ENCODE measurements at regions not wholly inside any gene's neighbourhood (a gene's known extent, or its start where the extent isn't known, plus 50 kb on each side); places are given as distances from the start of the nearest gene placed in this dataset.
"Not testable (repeated sequence)": the region's sequence is repeated elsewhere in the genome, so short reads cannot be mapped to it uniquely, and the experiment has no call there.

- intact Hi-C loops (cut with DNase I; ENCODE audit: low total_unique reads), result no loop called here
- TF ChIP-seq CTCF (IDR thresholded peaks at IDR 0.05) (no peak), POLR2A (IDR thresholded peaks at IDR 0.05) (no peak)
- Histone ChIP-seq H3K4me1 (no peaks in the 10 kb centered on the region), H3K9me3 (no peaks in the 10 kb centered on the region), H3K36me3 (ENCODE audit: low read depth, missing control alignments) (no peaks in the 10 kb centered on the region), H3K4me3 (no peak overlapping the region), H3K27me3 (no peaks in the 10 kb centered on the region), H3K27ac (no peak overlapping the region)
- 70 to 76% methylated on average over 3 of the region's 3 CpGs for WGBS, 2 donors
- DNase-seq, result no peak
Observed at GRCh38 chr2:66255867-66256266, 179.1 kb upstream of the MEIS1 start.

- Histone ChIP-seq H3K4me1 (no peaks in the 10 kb centered on the region), H3K4me3 (no peak overlapping the region), H3K27me3 (no peaks in the 10 kb centered on the region), H3K27ac (no peak overlapping the region), H3K36me3 (ENCODE audit: low read depth, missing control alignments) (no peaks in the 10 kb centered on the region), H3K9me3 (no peaks in the 10 kb centered on the region)
- intact Hi-C loops (cut with DNase I; ENCODE audit: low total_unique reads), result no loop called here
- TF ChIP-seq CTCF (IDR thresholded peaks at IDR 0.05) (no peak), POLR2A (IDR thresholded peaks at IDR 0.05) (no peak)
- no peak for DNase-seq
Observed at GRCh38 chr2:66255136-66255535, 179.8 kb upstream of the MEIS1 start.

- no peak overlapping the region for H3K4me3 ChIP-seq
- H3K4me1 ChIP-seq, result no peaks in the 10 kb centered on the region
- no peak for DNase-seq
- no peaks in the 10 kb centered on the region for H3K9me3 ChIP-seq
- 58 to 70% methylated on average over 2 of the region's 2 CpGs for WGBS, 2 donors
- H3K27ac ChIP-seq, result no peak overlapping the region
- H3K27me3 ChIP-seq, result no peaks in the 10 kb centered on the region
- TF ChIP-seq POLR2A (IDR thresholded peaks at IDR 0.05) (no peak), CTCF (IDR thresholded peaks at IDR 0.05) (no peak)
- intact Hi-C loops (cut with DNase I; ENCODE audit: low total_unique reads), result no loop called here
- H3K36me3 ChIP-seq (ENCODE audit: low read depth, missing control alignments), result no peaks in the 10 kb centered on the region
Observed at GRCh38 chr2:66253066-66253465, 181.9 kb upstream of the MEIS1 start.

DNA sequence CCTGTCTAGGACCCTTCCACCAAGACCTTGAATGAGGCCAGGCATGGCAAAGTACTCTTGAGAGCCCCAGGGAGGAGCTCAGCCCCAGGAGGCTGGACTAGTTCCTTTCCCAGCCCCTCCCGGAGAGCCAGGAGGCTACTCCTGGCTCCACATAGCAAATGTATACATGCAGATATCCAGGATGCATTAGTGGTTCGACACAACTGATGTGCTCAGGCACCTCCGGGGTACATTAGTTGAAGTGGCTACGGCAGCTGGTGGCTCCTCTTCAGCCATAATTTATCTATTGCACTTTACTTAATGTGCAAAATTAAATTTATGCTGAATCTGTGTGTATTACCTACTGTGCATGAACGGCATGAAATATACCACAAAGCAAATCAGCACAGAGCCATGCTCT lies 182.8 kb upstream of the MEIS1 start:
- no peaks in the 10 kb centered on the region for H3K36me3 ChIP-seq (ENCODE audit: low read depth, missing control alignments)
- no peak for DNase-seq
- TF ChIP-seq POLR2A (IDR thresholded peaks at IDR 0.05) (no peak), CTCF (IDR thresholded peaks at IDR 0.05) (no peak)
- no peaks in the 10 kb centered on the region for H3K27me3 ChIP-seq
- no peaks in the 10 kb centered on the region for H3K9me3 ChIP-seq
- WGBS, 2 donors, result 86 to 88% methylated on average over 5 of the region's 5 CpGs
- intact Hi-C loops (cut with DNase I; ENCODE audit: low total_unique reads), result no loop called here
- no peak overlapping the region for H3K4me3 ChIP-seq
- H3K27ac ChIP-seq, result no peak overlapping the region
- no peaks in the 10 kb centered on the region for H3K4me1 ChIP-seq

GRCh38 chr2:66251573-66251972 lies 183.4 kb upstream of the MEIS1 start:
- H3K9me3 ChIP-seq, result no peaks in the 10 kb centered on the region
- DNase-seq, result no peak
- no peak overlapping the region for H3K4me3 ChIP-seq
- no peaks in the 10 kb centered on the region for H3K4me1 ChIP-seq
- TF ChIP-seq CTCF (IDR thresholded peaks at IDR 0.05), result no peak
- TF ChIP-seq POLR2A (IDR thresholded peaks at IDR 0.05), result no peak
- no peak overlapping the region for H3K27ac ChIP-seq
- intact Hi-C loops (cut with DNase I; ENCODE audit: low total_unique reads), result no loop called here
- H3K27me3 ChIP-seq, result no peaks in the 10 kb centered on the region
- no peaks in the 10 kb centered on the region for H3K36me3 ChIP-seq (ENCODE audit: low read depth, missing control alignments)

GRCh38 chr2:66249089-66249488 lies 185.8 kb upstream of the MEIS1 start:
- 86 to 91% methylated on average over 5 to 7 of the region's 7 CpGs for WGBS, 2 donors
- H3K36me3 ChIP-seq (ENCODE audit: low read depth, missing control alignments); H3K4me1 ChIP-seq; DNase-seq; H3K27me3 ChIP-seq; H3K4me3 ChIP-seq; H3K9me3 ChIP-seq; H3K27ac ChIP-seq; intact Hi-C loops (cut with DNase I; ENCODE audit: low total_unique reads): not testable (repeated sequence)

GRCh38 chr2:66243809-66244208 lies 191.1 kb upstream of the MEIS1 start:
- 92 to 93% methylated on average over 5 of the region's 5 CpGs for WGBS, 2 donors
- H3K4me3 ChIP-seq; intact Hi-C loops (cut with DNase I; ENCODE audit: low total_unique reads): not testable (repeated sequence)

DNA sequence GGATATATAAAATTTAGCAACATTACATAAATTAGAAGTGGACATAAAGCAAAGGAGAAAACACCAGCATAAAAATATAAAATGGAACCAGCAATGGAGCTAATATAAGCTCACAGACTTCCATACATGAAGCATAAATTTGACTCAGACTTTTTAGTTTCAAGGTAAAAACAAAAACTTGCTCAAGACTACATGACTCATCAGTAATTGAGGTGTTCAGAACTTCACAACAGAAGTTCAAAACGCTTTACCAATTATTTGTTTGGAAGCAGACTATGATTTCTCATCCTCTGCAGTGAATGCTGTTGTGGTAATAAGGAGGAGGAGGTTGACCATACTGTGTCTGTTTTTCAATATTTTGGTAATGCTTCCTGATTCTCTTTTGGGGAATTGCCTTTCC lies 192.0 kb upstream of the MEIS1 start:
- 77 to 91% methylated on average over 1 of the region's 1 CpG for WGBS, 2 donors
- H3K27ac ChIP-seq; DNase-seq; H3K27me3 ChIP-seq; H3K9me3 ChIP-seq; H3K36me3 ChIP-seq (ENCODE audit: low read depth, missing control alignments); H3K4me1 ChIP-seq; H3K4me3 ChIP-seq; intact Hi-C loops (cut with DNase I; ENCODE audit: low total_unique reads): not testable (repeated sequence)

More at GRCh38 chr2:66243809-66244208, 191.1 kb upstream of the MEIS1 start:
- not testable (repeated sequence) for H3K36me3 ChIP-seq (ENCODE audit: low read depth, missing control alignments); H3K27ac ChIP-seq; DNase-seq; H3K27me3 ChIP-seq; H3K9me3 ChIP-seq; H3K4me1 ChIP-seq
